Upper lobe of right lung (tissue), 1 donor: ENCODE measurements at regions not wholly inside any gene's neighbourhood (a gene's known extent, or its start where the extent isn't known, plus 50 kb on each side); places are given as distances from the start of the nearest gene placed in this dataset.
A peak's percentile ranks its signal among the peaks of the same experiment; 100 is the strongest.
"Not testable (repeated sequence)": the region's sequence is repeated elsewhere in the genome, so short reads cannot be mapped to it uniquely, and the experiment has no call there.

ENCODE experiments used
- ATAC-seq: fragments of 200-7000 bp; cut with Tn5 transposase; one replicate; pipeline ENCODE4 v1.9.1; 2020; ENCODE audit warnings: mild to moderate bottlenecking, moderate library complexity
- DNase-seq: peaks from one replicate; pipeline ENCODE4 v3.0.0-alpha.2; 2020
- H3K27ac ChIP-seq: fragments of 200-600 bp; one replicate; pipeline ENCODE4 v1.8.0; 2022
- H3K27me3 ChIP-seq: fragments of 200-600 bp; one replicate; pipeline ENCODE4 v1.8.0; 2022; ENCODE audit warnings: mild to moderate bottlenecking
- H3K36me3 ChIP-seq: fragments of 200-600 bp; one replicate; pipeline ENCODE4 v1.8.0; 2022
- H3K4me1 ChIP-seq: fragments of 200-600 bp; one replicate; pipeline ENCODE4 v1.8.0; 2022
- H3K4me3 ChIP-seq: fragments of 200-600 bp; one replicate; pipeline ENCODE4 v1.8.0; 2022; ENCODE audit warnings: mild to moderate bottlenecking
- H3K9me3 ChIP-seq: fragments of 200-600 bp; one replicate; pipeline ENCODE4 v1.8.0; 2022
- intact Hi-C: fragments of 100-400 bp; cut with DNase I; formaldehyde crosslinking; loops from one replicate; pipeline ENCODE4 v1.11.0; 2022
- TF ChIP-seq, protein P1 (sequence below): fragments of 200-600 bp; IDR thresholded peaks from one replicate; pipeline ENCODE4 v1.8.0; 2022; ENCODE audit warnings: antibody characterized with exemption
- donor health status: DM: no; HTN: yes; CAD: no; lungs with severe emphysema.

GRCh38 chr5:178063277-178063676 lies 50.1 kb upstream of the N4BP3 start:
- no peak overlapping the region for H3K27ac ChIP-seq
- intact Hi-C loops, result no loop called here
- no peaks in the 10 kb centered on the region for H3K27me3 ChIP-seq
- DNase-seq (no peak), ATAC-seq (no peak)
- H3K9me3 ChIP-seq, result no peaks in the 10 kb centered on the region
- H3K4me1 ChIP-seq, result no peaks in the 10 kb centered on the region
- TF ChIP-seq, protein P1, sequence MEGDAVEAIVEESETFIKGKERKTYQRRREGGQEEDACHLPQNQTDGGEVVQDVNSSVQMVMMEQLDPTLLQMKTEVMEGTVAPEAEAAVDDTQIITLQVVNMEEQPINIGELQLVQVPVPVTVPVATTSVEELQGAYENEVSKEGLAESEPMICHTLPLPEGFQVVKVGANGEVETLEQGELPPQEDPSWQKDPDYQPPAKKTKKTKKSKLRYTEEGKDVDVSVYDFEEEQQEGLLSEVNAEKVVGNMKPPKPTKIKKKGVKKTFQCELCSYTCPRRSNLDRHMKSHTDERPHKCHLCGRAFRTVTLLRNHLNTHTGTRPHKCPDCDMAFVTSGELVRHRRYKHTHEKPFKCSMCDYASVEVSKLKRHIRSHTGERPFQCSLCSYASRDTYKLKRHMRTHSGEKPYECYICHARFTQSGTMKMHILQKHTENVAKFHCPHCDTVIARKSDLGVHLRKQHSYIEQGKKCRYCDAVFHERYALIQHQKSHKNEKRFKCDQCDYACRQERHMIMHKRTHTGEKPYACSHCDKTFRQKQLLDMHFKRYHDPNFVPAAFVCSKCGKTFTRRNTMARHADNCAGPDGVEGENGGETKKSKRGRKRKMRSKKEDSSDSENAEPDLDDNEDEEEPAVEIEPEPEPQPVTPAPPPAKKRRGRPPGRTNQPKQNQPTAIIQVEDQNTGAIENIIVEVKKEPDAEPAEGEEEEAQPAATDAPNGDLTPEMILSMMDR, result no peak
- no peaks in the 10 kb centered on the region for H3K36me3 ChIP-seq
- no peak overlapping the region for H3K4me3 ChIP-seq

DNA sequence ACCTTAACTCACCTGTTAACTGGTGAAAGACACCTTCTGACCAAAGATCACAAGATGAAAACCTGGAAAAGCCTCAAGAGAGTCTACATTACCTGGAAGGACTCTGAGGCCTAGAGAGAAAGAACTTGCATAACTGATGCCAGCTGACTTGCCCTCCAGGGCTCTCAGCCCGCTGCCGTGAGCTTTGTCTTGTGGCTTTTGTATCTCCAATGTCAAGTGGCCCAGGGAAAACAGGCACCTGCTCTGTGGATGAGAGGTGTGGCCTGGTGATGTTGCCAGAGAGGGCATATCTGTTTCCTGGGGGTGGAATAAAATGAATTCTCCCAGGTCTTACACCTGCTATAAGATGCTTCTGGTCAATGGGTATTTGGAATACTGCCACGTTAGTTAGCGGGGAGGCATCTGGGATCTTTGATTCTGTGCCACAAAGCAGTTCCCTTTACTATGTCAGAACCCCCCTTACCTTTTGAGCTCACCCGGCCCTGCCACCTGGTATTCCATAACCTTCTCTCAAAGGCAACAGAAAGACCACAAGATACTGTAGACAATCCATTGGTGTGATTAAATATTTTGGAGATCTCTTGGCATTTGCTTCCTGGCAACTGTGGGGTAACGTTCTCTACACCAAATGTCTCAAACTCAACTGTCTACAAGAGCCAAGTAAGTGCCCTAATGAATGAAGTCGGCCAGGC lies 54.9 kb upstream of the N4BP3 start:
- H3K27ac ChIP-seq, result no peak overlapping the region
- H3K4me3 ChIP-seq, result no peak overlapping the region
- H3K36me3 ChIP-seq, result no peaks in the 10 kb centered on the region
- DNase-seq (no peak), ATAC-seq (peak; percentile 75)
- no peaks in the 10 kb centered on the region for H3K9me3 ChIP-seq
- no peaks in the 10 kb centered on the region for H3K4me1 ChIP-seq
- TF ChIP-seq, protein P1, result no peak
- no peaks in the 10 kb centered on the region for H3K27me3 ChIP-seq
- intact Hi-C loops, result no loop called here

DNA sequence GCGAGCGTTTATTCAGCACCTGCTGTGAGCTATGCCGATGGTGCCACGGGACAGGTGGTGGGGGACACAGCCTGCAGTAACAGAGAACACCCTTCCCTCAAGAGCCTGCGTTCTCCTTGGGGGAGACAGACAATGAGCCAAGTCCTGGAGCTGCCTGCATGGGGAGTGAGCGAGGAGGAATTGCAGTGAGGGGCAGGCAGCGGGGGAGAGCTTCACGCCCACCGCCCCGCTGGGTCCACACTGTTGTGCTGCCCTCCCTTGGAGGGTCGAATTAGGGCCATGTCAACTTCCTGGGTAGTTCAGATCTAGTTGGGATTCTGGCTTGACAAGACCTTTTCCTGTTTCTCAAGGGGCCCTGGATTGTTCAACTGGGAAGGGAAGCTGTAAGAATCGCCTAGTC lies 55.5 kb upstream of the N4BP3 start:
- Histone ChIP-seq H3K27ac (no peak overlapping the region), H3K4me3 (no peak overlapping the region), H3K27me3 (no peaks in the 10 kb centered on the region), H3K36me3 (no peaks in the 10 kb centered on the region), H3K9me3 (no peaks in the 10 kb centered on the region), H3K4me1 (no peaks in the 10 kb centered on the region)
- no peak for ATAC-seq
- intact Hi-C loops, result no loop called here
- TF ChIP-seq, protein P1, result no peak
- DNase-seq, result no peak

- intact Hi-C loops, result no loop called here
- TF ChIP-seq, protein P1, result no peak
Measured at GRCh38 chr5:178056935-178057334, 56.4 kb upstream of the N4BP3 start.

DNA sequence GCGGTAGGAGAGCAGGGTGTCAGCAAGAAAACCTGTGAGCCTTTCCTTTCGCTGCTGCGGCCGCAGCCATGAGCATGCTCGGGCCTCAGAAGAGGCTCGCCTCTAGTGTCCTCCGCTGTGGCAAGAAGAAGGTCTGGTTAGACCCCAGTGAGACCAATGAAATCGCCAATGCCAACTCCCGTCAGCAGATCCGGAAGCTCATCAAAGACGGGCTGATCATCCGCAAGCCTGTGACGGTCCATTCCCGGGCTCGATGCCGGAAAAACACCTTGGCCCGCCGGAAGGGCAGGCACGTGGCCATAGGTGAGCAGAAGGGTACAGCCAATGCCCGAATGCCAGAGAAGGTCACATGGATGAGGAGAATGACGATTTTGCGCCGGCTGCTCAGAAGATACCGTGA lies 57.8 kb upstream of the N4BP3 start:
- DNase-seq, H3K27ac ChIP-seq, H3K27me3 ChIP-seq, H3K4me1 ChIP-seq, intact Hi-C loops, H3K9me3 ChIP-seq, H3K36me3 ChIP-seq, H3K4me3 ChIP-seq, ATAC-seq: not testable (repeated sequence)

More at GRCh38 chr5:178056935-178057334, 56.4 kb upstream of the N4BP3 start:
- Histone ChIP-seq H3K36me3 (no peaks in the 10 kb centered on the region), H3K9me3 (no peaks in the 10 kb centered on the region), H3K27ac (no peak overlapping the region), H3K4me3 (no peak overlapping the region), H3K27me3 (no peaks in the 10 kb centered on the region), H3K4me1 (no peaks in the 10 kb centered on the region)
- ATAC-seq (no peak), DNase-seq (no peak)

- intact Hi-C loops, ATAC-seq, H3K4me1 ChIP-seq, H3K9me3 ChIP-seq, DNase-seq, H3K27me3 ChIP-seq, H3K27ac ChIP-seq, H3K36me3 ChIP-seq, H3K4me3 ChIP-seq: not testable (repeated sequence)
Measured at GRCh38 chr5:178052062-178052461, 56.0 kb upstream of the PROP1 start.

DNA sequence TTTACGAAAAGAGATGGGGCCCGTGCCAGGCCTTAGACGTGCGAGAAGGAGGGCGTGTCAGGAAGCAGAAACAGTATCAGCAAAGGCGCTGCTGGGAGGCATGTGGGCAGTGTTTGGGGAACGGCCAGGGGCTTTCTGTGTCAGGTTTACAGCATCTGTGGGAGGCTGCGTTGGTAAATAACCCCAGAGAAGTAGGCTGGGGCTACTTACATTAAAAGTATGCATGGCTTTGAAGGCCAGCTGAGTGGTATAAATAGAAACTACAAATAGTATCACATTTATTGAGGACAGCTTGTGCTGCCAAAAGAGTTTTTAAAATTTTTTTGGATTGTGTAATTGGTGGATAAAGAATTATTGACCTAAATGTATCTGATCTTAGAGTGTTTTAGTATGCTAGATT lies 54.8 kb upstream of the PROP1 start:
- H3K9me3 ChIP-seq, H3K4me3 ChIP-seq, H3K4me1 ChIP-seq, H3K36me3 ChIP-seq, DNase-seq, H3K27ac ChIP-seq, H3K27me3 ChIP-seq, intact Hi-C loops: not testable (repeated sequence)
- peak; percentile 67 for ATAC-seq

- not testable (repeated sequence) for H3K4me3 ChIP-seq
Measured at GRCh38 chr5:178047943-178048342, 51.9 kb upstream of the PROP1 start.

DNA sequence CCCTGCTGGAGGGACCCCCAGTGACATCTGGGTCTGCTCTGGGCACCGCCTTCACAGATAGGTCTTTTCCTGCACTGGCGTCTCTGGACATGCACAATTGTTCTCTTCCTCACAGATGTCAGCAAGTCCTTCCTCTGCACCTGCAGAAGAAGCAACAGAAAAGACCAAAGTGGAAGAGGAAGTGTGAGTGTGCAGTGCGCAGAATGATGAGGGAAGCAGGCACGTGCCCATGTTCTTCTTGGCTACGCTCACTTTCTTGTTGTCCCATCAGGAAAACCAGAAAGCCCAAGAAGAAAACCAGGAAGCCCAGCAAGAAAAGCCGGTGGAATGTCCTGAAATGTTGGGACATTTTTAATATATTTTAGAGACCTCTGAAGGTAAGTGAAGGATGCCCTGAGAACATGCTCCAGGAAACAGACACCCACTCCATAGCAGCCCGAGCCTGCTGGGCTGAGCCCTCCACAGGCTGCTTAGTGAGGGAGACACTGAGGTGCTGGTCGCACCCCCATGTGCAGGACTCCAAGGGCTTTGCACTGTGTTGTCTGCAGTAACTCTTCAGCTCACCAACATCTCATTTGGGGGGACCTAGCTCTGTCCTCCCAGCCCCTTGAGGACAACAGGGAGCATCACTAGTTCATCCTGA lies 50.8 kb upstream of the PROP1 start:
- intact Hi-C loops, H3K27me3 ChIP-seq, H3K9me3 ChIP-seq, ATAC-seq, H3K36me3 ChIP-seq, H3K4me3 ChIP-seq, DNase-seq, H3K27ac ChIP-seq, H3K4me1 ChIP-seq: not testable (repeated sequence)

More at GRCh38 chr5:178047943-178048342, 51.9 kb upstream of the PROP1 start:
- H3K36me3 ChIP-seq, H3K4me1 ChIP-seq, DNase-seq, ATAC-seq, H3K9me3 ChIP-seq, H3K27ac ChIP-seq, H3K27me3 ChIP-seq, intact Hi-C loops: not testable (repeated sequence)

GRCh38 chr5:178045963-178046362 lies 49.9 kb upstream of the PROP1 start:
- H3K36me3 ChIP-seq, intact Hi-C loops, H3K4me3 ChIP-seq, H3K4me1 ChIP-seq, H3K27me3 ChIP-seq, DNase-seq, H3K27ac ChIP-seq, H3K9me3 ChIP-seq: not testable (repeated sequence)
- peak; percentile 41 for ATAC-seq
